Brain microvascular endothelial cell (primary cell): ENCODE measurements at regions not wholly inside any gene's neighbourhood (a gene's known extent, or its start where the extent isn't known, plus 50 kb on each side); places are given as distances from the start of the nearest gene placed in this dataset.

Experiments used
- DNase-seq: peaks from one replicate; pipeline ENCODE4 v3.0.0-alpha.2; 2020
- H3K27ac ChIP-seq: fragments of 250-450 bp; sonication (Bioruptor Pico); 2 replicates; pipeline ENCODE4 v1.5.1; 2020; ENCODE audit warnings: mild to moderate bottlenecking, moderate library complexity
- H3K27me3 ChIP-seq: fragments of 250-450 bp; sonication (Bioruptor Pico); replicated peaks from 2 replicates; pipeline ENCODE4 v1.5.1; 2020; ENCODE audit warnings: mild to moderate bottlenecking
- H3K36me3 ChIP-seq: fragments of 250-450 bp; sonication (Bioruptor Pico); replicated peaks from 2 replicates; pipeline ENCODE4 v1.5.1; 2020; ENCODE audit warnings: mild to moderate bottlenecking
- H3K4me3 ChIP-seq: 2 replicates; pipeline ENCODE4 v1.5.1; 2011; ENCODE audit warnings: low read depth, mild to moderate bottlenecking, control low read depth, low read length, moderate library complexity
- CTCF ChIP-seq: IDR thresholded peaks from 2 replicates; pipeline ENCODE4 v1.5.1; 2011; ENCODE audit warnings: low read depth, mild to moderate bottlenecking, moderate library complexity, low read length, control low read depth, inconsistent platforms; ENCODE audit errors: missing control alignments
- in situ Hi-C: cut with HindIII; loops from 2 replicates; pipeline ENCODE4 v1.10.0; 2017; ENCODE audit warnings: low sequenced_read_pairs, low pct_ligation_motif_present

GRCh38 chr5:67339219-67339767, 142.7 kb upstream of the CD180 start:
- no peak for TF ChIP-seq CTCF
- Histone ChIP-seq H3K27ac (no peak overlapping the region), H3K27me3 (no peaks in the 10 kb centered on the region), H3K36me3 (no peaks in the 10 kb centered on the region), H3K4me3 (no peak overlapping the region)
- in situ Hi-C loops, result no loop called here
- no peak for DNase-seq

GRCh38 chr5:67338421-67338820, 141.8 kb upstream of the CD180 start:
- in situ Hi-C loops, result no loop called here
- H3K4me3 ChIP-seq, result no peak overlapping the region
- no peaks in the 10 kb centered on the region for H3K27me3 ChIP-seq
- no peaks in the 10 kb centered on the region for H3K36me3 ChIP-seq
- no peak overlapping the region for H3K27ac ChIP-seq
- no peak for TF ChIP-seq CTCF
- DNase-seq, result no peak

- Histone ChIP-seq H3K4me3 (no peak overlapping the region), H3K27ac (no peak overlapping the region), H3K27me3 (no peaks in the 10 kb centered on the region), H3K36me3 (no peaks in the 10 kb centered on the region)
- no peak for TF ChIP-seq CTCF
- in situ Hi-C loops, result no loop called here
- no peak for DNase-seq
Measured at GRCh38 chr5:67337751-67338150, 141.2 kb upstream of the CD180 start.

- H3K27me3 ChIP-seq, result no peaks in the 10 kb centered on the region
- H3K27ac ChIP-seq, result no peak overlapping the region
- in situ Hi-C loops, result no loop called here
- H3K36me3 ChIP-seq, result no peaks in the 10 kb centered on the region
- DNase-seq, result no peak
- no peak overlapping the region for H3K4me3 ChIP-seq
- no peak for TF ChIP-seq CTCF
Measured at GRCh38 chr5:67335426-67335825, 138.8 kb upstream of the CD180 start.

- H3K36me3 ChIP-seq, result no peaks in the 10 kb centered on the region
Measured at GRCh38 chr5:67334373-67334772, 137.8 kb upstream of the CD180 start.

More at GRCh38 chr5:67334373-67334772, 137.8 kb upstream of the CD180 start:
- no peak for DNase-seq
- no peak overlapping the region for H3K27ac ChIP-seq
- H3K4me3 ChIP-seq, result no peak overlapping the region
- in situ Hi-C loops, result no loop called here
- TF ChIP-seq CTCF, result no peak
- no peaks in the 10 kb centered on the region for H3K27me3 ChIP-seq
